ENCODE measurements at regions not wholly inside any gene's neighbourhood (a gene's known extent, or its start where the extent isn't known, plus 50 kb on each side); places are given as distances from the start of the nearest gene placed in this dataset.
A peak's percentile ranks its signal among the peaks of the same experiment; 100 is the strongest.
"Not testable (repeated sequence)": the region's sequence is repeated elsewhere in the genome, so short reads cannot be mapped to it uniquely, and the experiment has no call there.

DNA sequence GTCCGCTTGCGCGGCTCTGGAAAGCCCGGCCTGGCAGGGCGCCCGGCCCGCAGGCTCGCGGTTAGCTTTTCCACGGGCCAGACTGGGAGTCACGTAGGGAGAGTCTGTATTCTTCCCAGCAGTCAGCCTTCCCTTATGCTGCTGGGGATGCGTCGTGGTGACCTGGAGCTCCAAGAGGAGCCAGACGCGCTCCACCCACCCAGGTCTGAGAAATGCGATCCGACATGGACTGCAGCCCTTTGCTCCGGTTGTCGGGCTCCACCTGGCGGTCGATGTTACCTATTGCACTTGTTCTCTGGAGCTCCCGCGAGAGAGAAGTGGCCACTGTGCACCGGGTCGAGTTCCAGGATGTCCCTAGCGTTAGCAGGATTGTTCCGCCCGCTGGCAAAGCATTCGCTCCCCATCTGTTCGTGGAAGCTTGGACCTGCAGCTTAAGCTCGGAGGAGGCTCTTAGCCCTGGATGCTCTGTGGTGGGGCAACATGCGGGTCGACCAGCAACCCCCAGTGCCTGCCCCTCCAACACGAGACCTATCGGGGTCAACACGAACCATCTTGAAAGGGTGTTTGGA lies 367.4 kb downstream of the SPATA31A6 start:
- intact Hi-C loops (cut with DNase I; ENCODE audit: low total_unique reads); H3K36me3 ChIP-seq; H3K9me3 ChIP-seq; H3K4me1 ChIP-seq; H3K27me3 ChIP-seq; H3K27ac ChIP-seq; DNase-seq: not testable (repeated sequence)
- WGBS, 5 donors, result 11 to 22% (median 14%) methylated on average over 3 to 19 of the region's 36 CpGs; no CpG with 5 or more reads in 1 of the 5 donors
- H3K4me3 ChIP-seq, result peak overlapping the region in 1 of 4 donors; percentile 21
- peak in 2 of 7 experiments; percentile 25 to 33 for TF ChIP-seq CTCF (IDR thresholded peaks at IDR 0.05)

GRCh38 chr9:42568530-42568929 lies 385.1 kb downstream of the SPATA31A6 start:
- DNase-seq, result peak in 1 of 2 donors; percentile 69
- H3K36me3 ChIP-seq; H3K4me1 ChIP-seq; intact Hi-C loops (cut with DNase I; ENCODE audit: low total_unique reads); H3K27ac ChIP-seq; H3K9me3 ChIP-seq; H3K27me3 ChIP-seq: not testable (repeated sequence)
- H3K4me3 ChIP-seq, result peak overlapping the region in 1 of 4 donors; percentile 32
- WGBS, 5 donors, result 0 to 18% (median 4%) methylated on average over 4 to 7 of the region's 15 CpGs; no CpG with 5 or more reads in 2 of the 5 donors

GRCh38 chr9:42568942-42569556 lies 385.6 kb downstream of the SPATA31A6 start:
- peak overlapping the region in 2 of 4 donors; percentile 32 to 39 for H3K4me3 ChIP-seq
- DNase-seq; H3K9me3 ChIP-seq; H3K36me3 ChIP-seq; H3K27ac ChIP-seq; H3K4me1 ChIP-seq; H3K27me3 ChIP-seq; intact Hi-C loops (cut with DNase I; ENCODE audit: low total_unique reads): not testable (repeated sequence)
- 4 to 20% (median 8%) methylated on average over 5 to 14 of the region's 34 CpGs; no CpG with 5 or more reads in 2 of the 5 donors for WGBS, 5 donors

- 60 to 76% (median 65%) methylated on average over 5 to 6 of the region's 8 CpGs for WGBS, 5 donors
- intact Hi-C loops (cut with DNase I; ENCODE audit: low total_unique reads); H3K4me3 ChIP-seq; H3K36me3 ChIP-seq; H3K27me3 ChIP-seq; H3K9me3 ChIP-seq; H3K27ac ChIP-seq; DNase-seq; H3K4me1 ChIP-seq: not testable (repeated sequence)
Observed at GRCh38 chr9:42577851-42578250, 394.4 kb downstream of the SPATA31A6 start.

Data from stomach (tissue), 8 donors.